ENCODE measurements at regions not wholly inside any gene's neighbourhood (a gene's known extent, or its start where the extent isn't known, plus 50 kb on each side); places are given as distances from the start of the nearest gene placed in this dataset.

GRCh38 chr12:73390261-73390660 is 1118.1 kb downstream of the TRHDE start:
- Histone ChIP-seq H3K4me3 (no peak overlapping the region), H3K36me3 (no peaks in the 10 kb centered on the region)

DNA sequence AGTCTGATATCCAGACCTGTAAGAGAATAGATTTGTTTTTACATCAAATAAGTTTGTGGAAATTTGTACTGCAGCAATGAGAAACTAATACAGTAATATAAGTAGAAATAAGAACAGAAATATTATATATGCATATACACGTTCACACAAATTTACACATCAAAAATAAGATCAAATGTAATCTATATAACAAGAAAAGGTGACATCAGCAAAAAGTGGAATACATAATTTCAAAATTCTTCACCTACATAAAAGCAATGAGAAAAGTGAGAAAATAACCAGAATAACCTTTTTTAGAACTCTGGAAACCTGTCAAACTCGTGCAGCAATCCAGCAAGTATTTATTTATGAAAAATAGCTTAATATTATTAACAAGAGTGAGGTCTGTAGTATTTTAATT is 1124.6 kb upstream of the ATXN7L3B start:
- H3K27ac ChIP-seq: no peak overlapping the region
- DNase-seq (ENCODE audit: low read depth in 1 of 2, low spot score in 2 of 2): no peak
- no peaks in the 10 kb centered on the region for H3K27me3 ChIP-seq (replicated peaks)
- H3K9me3 ChIP-seq (replicated peaks): peaks cover 9% of the 10 kb centered on the region
- H3K4me1 ChIP-seq (replicated peaks): no peaks in the 10 kb centered on the region
- H3K36me3 ChIP-seq: no peaks in the 10 kb centered on the region
- no peak overlapping the region for H3K4me3 ChIP-seq

More at GRCh38 chr12:73390261-73390660, 1118.1 kb downstream of the TRHDE start:
- H3K4me1 ChIP-seq (replicated peaks): no peaks in the 10 kb centered on the region
- H3K27ac ChIP-seq: no peak overlapping the region
- no peak for DNase-seq (ENCODE audit: low read depth in 1 of 2, low spot score in 2 of 2)
- H3K9me3 ChIP-seq (replicated peaks): peaks cover 3% of the 10 kb centered on the region; the same call in 1 of the 2 replicates
- H3K27me3 ChIP-seq (replicated peaks): no peaks in the 10 kb centered on the region

GRCh38 chr12:73413974-73414373 is 1123.7 kb upstream of the ATXN7L3B start:
- no peak for DNase-seq (ENCODE audit: low read depth in 1 of 2, low spot score in 2 of 2)
- Histone ChIP-seq H3K27ac (no peak overlapping the region), H3K36me3 (no peaks in the 10 kb centered on the region), H3K4me1 (replicated peaks) (no peaks in the 10 kb centered on the region), H3K9me3 (replicated peaks) (peaks cover 9% of the 10 kb centered on the region; the same call in 1 of the 2 replicates), H3K4me3 (no peak overlapping the region), H3K27me3 (replicated peaks) (no peaks in the 10 kb centered on the region)

DNA sequence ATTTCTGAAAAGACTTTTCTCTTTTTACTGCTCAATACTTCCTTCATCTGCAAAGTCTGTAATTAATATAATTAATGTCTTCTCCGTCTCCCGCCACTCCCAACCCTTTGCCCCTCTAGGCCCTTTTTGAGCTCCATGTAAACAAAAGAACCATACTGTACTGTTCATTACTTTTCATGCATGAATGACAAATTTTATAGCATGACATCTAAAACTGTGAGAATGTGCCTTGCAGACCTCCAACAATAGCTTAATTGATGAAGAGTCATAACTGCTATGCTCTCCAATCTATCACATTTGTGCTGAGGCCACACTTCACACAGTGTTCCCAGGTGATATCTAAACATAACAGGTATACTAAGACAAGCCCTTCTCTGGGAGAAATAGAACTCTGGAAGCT is 1122.7 kb upstream of the ATXN7L3B start:
- Histone ChIP-seq H3K9me3 (replicated peaks) (peaks cover 9% of the 10 kb centered on the region; the same call in 1 of the 2 replicates), H3K4me3 (no peak overlapping the region), H3K27me3 (replicated peaks) (no peaks in the 10 kb centered on the region), H3K4me1 (replicated peaks) (no peaks in the 10 kb centered on the region), H3K27ac (no peak overlapping the region), H3K36me3 (no peaks in the 10 kb centered on the region)
- no peak for DNase-seq (ENCODE audit: low read depth in 1 of 2, low spot score in 2 of 2)

DNA sequence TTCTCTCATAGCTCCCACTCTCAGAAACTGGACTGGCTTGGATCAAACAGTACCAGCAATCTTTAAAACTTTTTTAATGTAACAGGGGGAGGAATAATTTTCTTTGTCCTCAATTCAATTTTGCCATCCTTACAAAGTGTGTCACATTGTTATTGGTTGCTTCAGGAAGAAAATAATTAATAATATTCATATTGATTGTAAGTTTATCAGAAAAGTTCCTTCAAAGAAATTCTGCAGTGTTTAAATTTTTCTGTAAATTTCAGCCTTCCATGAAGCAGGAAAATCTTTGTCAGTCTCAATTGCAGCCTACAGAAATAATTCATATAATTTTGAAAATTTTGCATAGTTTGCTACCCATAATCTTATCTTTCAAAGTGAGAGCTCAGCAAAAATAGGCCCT is 1119.1 kb upstream of the ATXN7L3B start:
- no peaks in the 10 kb centered on the region for H3K36me3 ChIP-seq
- DNase-seq (ENCODE audit: low read depth in 1 of 2, low spot score in 2 of 2): no peak
- peaks cover 4% of the 10 kb centered on the region; the same call in 1 of the 2 replicates for H3K9me3 ChIP-seq (replicated peaks)
- no peaks in the 10 kb centered on the region for H3K4me1 ChIP-seq (replicated peaks)
- H3K27me3 ChIP-seq (replicated peaks): no peaks in the 10 kb centered on the region
- H3K4me3 ChIP-seq: no peak overlapping the region
- H3K27ac ChIP-seq: no peak overlapping the region

- no peak for DNase-seq (ENCODE audit: low read depth in 1 of 2, low spot score in 2 of 2)
- no peak overlapping the region for H3K4me3 ChIP-seq
Measured at GRCh38 chr12:73421832-73422231, 1115.8 kb upstream of the ATXN7L3B start.

GRCh38 chr12:73424484-73424883 is 1113.2 kb upstream of the ATXN7L3B start:
- Histone ChIP-seq H3K27me3 (replicated peaks) (no peaks in the 10 kb centered on the region), H3K36me3 (no peaks in the 10 kb centered on the region), H3K27ac (no peak overlapping the region), H3K4me3 (no peak overlapping the region), H3K9me3 (replicated peaks) (no peaks in the 10 kb centered on the region; the same call in 1 of the 2 replicates), H3K4me1 (replicated peaks) (no peaks in the 10 kb centered on the region)
- DNase-seq (ENCODE audit: low read depth in 1 of 2, low spot score in 2 of 2): no peak

More at GRCh38 chr12:73421832-73422231, 1115.8 kb upstream of the ATXN7L3B start:
- H3K36me3 ChIP-seq: no peaks in the 10 kb centered on the region
- no peaks in the 10 kb centered on the region; the same call in 1 of the 2 replicates for H3K9me3 ChIP-seq (replicated peaks)
- H3K27me3 ChIP-seq (replicated peaks): no peaks in the 10 kb centered on the region
- no peaks in the 10 kb centered on the region for H3K4me1 ChIP-seq (replicated peaks)
- H3K27ac ChIP-seq: no peak overlapping the region

- DNase-seq (ENCODE audit: low read depth in 1 of 2, low spot score in 2 of 2): no peak
- no peak overlapping the region for H3K4me3 ChIP-seq
Measured at GRCh38 chr12:73445658-73446324, 1091.8 kb upstream of the ATXN7L3B start.

GRCh38 chr12:73452672-73453469 is 1084.8 kb upstream of the ATXN7L3B start:
- Histone ChIP-seq H3K4me1 (replicated peaks) (no peaks in the 10 kb centered on the region), H3K9me3 (replicated peaks) (no peaks in the 10 kb centered on the region), H3K36me3 (no peaks in the 10 kb centered on the region), H3K27ac (no peak overlapping the region), H3K4me3 (no peak overlapping the region), H3K27me3 (replicated peaks) (no peaks in the 10 kb centered on the region)
- DNase-seq (ENCODE audit: low read depth in 1 of 2, low spot score in 2 of 2): no peak

More at GRCh38 chr12:73445658-73446324, 1091.8 kb upstream of the ATXN7L3B start:
- H3K36me3 ChIP-seq: no peaks in the 10 kb centered on the region
- H3K4me1 ChIP-seq (replicated peaks): no peaks in the 10 kb centered on the region
- no peak overlapping the region for H3K27ac ChIP-seq
- no peaks in the 10 kb centered on the region for H3K27me3 ChIP-seq (replicated peaks)
- no peaks in the 10 kb centered on the region for H3K9me3 ChIP-seq (replicated peaks)

DNA sequence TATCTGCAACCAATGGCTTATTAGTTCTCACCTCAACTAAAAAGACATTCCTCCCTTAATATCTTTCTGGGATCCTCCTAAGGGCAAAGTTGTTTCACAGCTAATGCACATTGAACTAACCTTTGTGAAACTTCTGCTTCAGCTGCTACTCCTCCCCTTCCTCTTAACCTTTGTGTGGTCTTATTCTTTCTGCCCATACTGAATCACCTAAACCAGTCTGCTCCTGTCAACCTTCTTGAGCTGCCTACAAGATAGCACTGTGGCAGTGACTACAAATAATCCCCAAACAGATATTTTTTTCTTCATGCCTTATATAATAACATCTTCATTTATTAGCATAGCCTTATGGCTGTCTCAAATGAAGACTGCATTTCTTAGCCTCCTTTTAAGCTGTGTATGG is 1077.4 kb upstream of the ATXN7L3B start:
- H3K4me3 ChIP-seq: no peak overlapping the region
- no peak for DNase-seq (ENCODE audit: low read depth in 1 of 2, low spot score in 2 of 2)
- H3K9me3 ChIP-seq (replicated peaks): no peaks in the 10 kb centered on the region
- H3K36me3 ChIP-seq: no peaks in the 10 kb centered on the region
- H3K27ac ChIP-seq: no peak overlapping the region
- no peaks in the 10 kb centered on the region for H3K27me3 ChIP-seq (replicated peaks)
- no peaks in the 10 kb centered on the region for H3K4me1 ChIP-seq (replicated peaks)

DNA sequence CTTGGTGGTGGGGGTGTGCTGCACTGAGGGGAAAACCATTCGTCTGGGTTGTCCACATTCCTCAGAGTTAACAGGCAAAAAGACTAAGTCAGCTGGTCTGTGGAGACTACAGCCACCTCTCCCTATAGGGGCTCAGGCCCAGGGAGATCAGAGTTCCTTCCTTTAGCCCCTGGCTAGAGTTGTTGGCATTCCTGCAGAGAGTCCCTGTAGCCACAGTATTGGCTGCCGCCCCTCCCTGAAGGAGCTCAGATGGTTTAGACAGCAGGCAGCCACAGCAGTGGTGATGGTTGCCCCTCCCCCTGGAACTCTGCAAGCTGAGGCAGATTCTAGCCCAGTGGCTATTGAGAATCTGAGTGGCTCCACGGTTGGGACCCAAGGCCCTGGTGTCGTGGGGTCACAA is 1072.5 kb upstream of the ATXN7L3B start:
- Histone ChIP-seq H3K4me1 (replicated peaks) (no peaks in the 10 kb centered on the region), H3K27ac (no peak overlapping the region), H3K36me3 (no peaks in the 10 kb centered on the region), H3K9me3 (replicated peaks) (no peaks in the 10 kb centered on the region), H3K4me3 (no peak overlapping the region), H3K27me3 (replicated peaks) (no peaks in the 10 kb centered on the region)
- DNase-seq (ENCODE audit: low read depth in 1 of 2, low spot score in 2 of 2): no peak

DNA sequence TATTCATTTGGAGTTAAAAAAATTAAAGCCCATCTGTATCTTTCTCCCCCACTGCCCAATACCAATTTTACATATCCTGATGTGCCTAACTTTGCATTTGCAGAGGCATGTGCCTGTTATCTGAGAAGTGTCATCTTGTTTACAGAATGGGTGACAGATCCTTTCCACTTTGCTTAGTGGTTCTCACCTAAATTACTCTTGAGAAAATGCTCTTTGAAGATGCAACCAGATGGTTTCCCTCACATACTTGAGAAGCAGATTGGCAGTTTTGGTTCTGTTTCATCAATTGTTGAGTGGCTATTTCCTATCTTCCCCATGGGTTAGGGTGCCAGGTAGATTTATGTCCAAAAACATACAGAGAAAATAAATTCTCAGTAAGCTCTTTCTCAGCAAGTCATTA is 1051.4 kb upstream of the ATXN7L3B start:
- Histone ChIP-seq H3K36me3 (no peaks in the 10 kb centered on the region), H3K27ac (no peak overlapping the region), H3K4me3 (no peak overlapping the region), H3K9me3 (replicated peaks) (no peaks in the 10 kb centered on the region; the same call in 1 of the 2 replicates), H3K4me1 (replicated peaks) (no peaks in the 10 kb centered on the region), H3K27me3 (replicated peaks) (no peaks in the 10 kb centered on the region)
- no peak for DNase-seq (ENCODE audit: low read depth in 1 of 2, low spot score in 2 of 2)

- DNase-seq (ENCODE audit: low read depth in 1 of 2, low spot score in 2 of 2): no peak
- Histone ChIP-seq H3K4me3 (no peak overlapping the region), H3K9me3 (replicated peaks) (peaks cover 2% of the 10 kb centered on the region; the same call in 1 of the 2 replicates), H3K4me1 (replicated peaks) (no peaks in the 10 kb centered on the region), H3K36me3 (no peaks in the 10 kb centered on the region), H3K27ac (no peak overlapping the region), H3K27me3 (replicated peaks) (no peaks in the 10 kb centered on the region)
Measured at GRCh38 chr12:73506611-73507010, 1031.0 kb upstream of the ATXN7L3B start.

DNA sequence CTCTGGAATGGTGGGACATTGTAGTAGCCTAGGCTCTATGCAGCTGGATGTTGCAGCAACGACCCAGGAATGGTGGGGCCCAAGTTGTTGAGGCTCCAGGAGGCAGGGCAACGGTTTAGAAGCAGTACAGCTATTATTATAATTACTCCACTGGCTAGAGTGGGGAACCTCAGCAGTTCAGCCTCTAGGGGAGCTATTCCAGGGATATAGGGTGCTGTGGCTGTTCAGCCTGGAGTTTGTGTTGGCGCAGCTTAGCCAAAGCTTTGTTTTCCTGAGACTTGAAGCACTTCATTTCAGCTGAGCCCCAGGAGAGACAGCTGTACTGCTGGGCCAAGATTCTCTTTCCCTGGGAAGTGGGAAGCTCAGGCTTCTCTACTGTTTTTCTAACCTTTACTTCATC is 1023.0 kb upstream of the ATXN7L3B start:
- H3K4me3 ChIP-seq: no peak overlapping the region
- H3K9me3 ChIP-seq (replicated peaks): peaks cover 2% of the 10 kb centered on the region; the same call in 1 of the 2 replicates
- H3K27me3 ChIP-seq (replicated peaks): no peaks in the 10 kb centered on the region
- no peak overlapping the region for H3K27ac ChIP-seq
- DNase-seq (ENCODE audit: low read depth in 1 of 2, low spot score in 2 of 2): no peak
- H3K36me3 ChIP-seq: no peaks in the 10 kb centered on the region
- no peaks in the 10 kb centered on the region for H3K4me1 ChIP-seq (replicated peaks)
